ENCODE measurements at regions not wholly inside any gene's neighbourhood (a gene's known extent, or its start where the extent isn't known, plus 50 kb on each side); places are given as distances from the start of the nearest gene placed in this dataset.
A peak's percentile ranks its signal among the peaks of the same experiment; 100 is the strongest.

- TF ChIP-seq GLIS3 (CRISPR knock-in tag; IDR thresholded peaks at IDR 0.05), result no peak
- TF ChIP-seq CSRNP3 (CRISPR knock-in tag; IDR thresholded peaks at IDR 0.05), result no peak
- no peak for TF ChIP-seq CSDC2 (CRISPR knock-in tag; IDR thresholded peaks at IDR 0.05)
- TF ChIP-seq TCF4 (CRISPR knock-in tag; IDR thresholded peaks at IDR 0.05; ENCODE audit: borderline replicate concordance), result no peak
- TF ChIP-seq TOX (CRISPR knock-in tag; IDR thresholded peaks at IDR 0.05; ENCODE audit: borderline replicate concordance), result no peak
- no peak for TF ChIP-seq ARNTL (CRISPR knock-in tag; IDR thresholded peaks at IDR 0.05; ENCODE audit: borderline replicate concordance, low read depth)
- TF ChIP-seq RARB (CRISPR knock-in tag; IDR thresholded peaks at IDR 0.05), result no peak
Observed at GRCh38 chr2:151177756-151178155, 83.9 kb downstream of the RBM43 start (continued).

GRCh38 chr2:151176661-151177060 is 85.0 kb downstream of the RBM43 start:
- no peak for TF ChIP-seq BACH2 (CRISPR knock-in tag; IDR thresholded peaks at IDR 0.05; ENCODE audit: borderline replicate concordance)
- TF ChIP-seq GLIS3 (CRISPR knock-in tag; IDR thresholded peaks at IDR 0.05), result no peak
- no peak for TF ChIP-seq POU6F1 (CRISPR knock-in tag; IDR thresholded peaks at IDR 0.05; ENCODE audit: borderline replicate concordance, low read depth)
- no peak for TF ChIP-seq ESRRG (CRISPR knock-in tag; IDR thresholded peaks at IDR 0.05)
- no peak for TF ChIP-seq TOX (CRISPR knock-in tag; IDR thresholded peaks at IDR 0.05; ENCODE audit: borderline replicate concordance)
- no peak for TF ChIP-seq ZNF70 (CRISPR knock-in tag; IDR thresholded peaks at IDR 0.05)
- no peak for TF ChIP-seq OSR1 (CRISPR knock-in tag; IDR thresholded peaks at IDR 0.05)
- TF ChIP-seq ARNTL (CRISPR knock-in tag; IDR thresholded peaks at IDR 0.05; ENCODE audit: borderline replicate concordance, low read depth), result no peak
- no peak for TF ChIP-seq CSRNP3 (CRISPR knock-in tag; IDR thresholded peaks at IDR 0.05)
- no peak for TF ChIP-seq CSDC2 (CRISPR knock-in tag; IDR thresholded peaks at IDR 0.05)
- no peak for TF ChIP-seq TCF4 (CRISPR knock-in tag; IDR thresholded peaks at IDR 0.05; ENCODE audit: borderline replicate concordance)
- no peak for TF ChIP-seq ZC3H10 (CRISPR knock-in tag; IDR thresholded peaks at IDR 0.05)
- TF ChIP-seq ZFP30 (CRISPR knock-in tag; IDR thresholded peaks at IDR 0.05), result no peak
- no peak for ATAC-seq

GRCh38 chr2:151175864-151176263 is 85.8 kb downstream of the RBM43 start:
- ATAC-seq, result no peak
- TF ChIP-seq ZNF70 (CRISPR knock-in tag; IDR thresholded peaks at IDR 0.05) (no peak), PPARA (CRISPR knock-in tag; IDR thresholded peaks at IDR 0.05; ENCODE audit: borderline replicate concordance) (no peak), ISL1 (CRISPR knock-in tag; IDR thresholded peaks at IDR 0.05) (no peak), CSDC2 (CRISPR knock-in tag; IDR thresholded peaks at IDR 0.05) (no peak), OSR1 (CRISPR knock-in tag; IDR thresholded peaks at IDR 0.05) (no peak)

- TF ChIP-seq CSRNP3 (CRISPR knock-in tag; IDR thresholded peaks at IDR 0.05) (no peak), ZNF70 (CRISPR knock-in tag; IDR thresholded peaks at IDR 0.05) (no peak), OSR1 (CRISPR knock-in tag; IDR thresholded peaks at IDR 0.05) (no peak), CSDC2 (CRISPR knock-in tag; IDR thresholded peaks at IDR 0.05) (no peak)
- ATAC-seq, result no peak
Observed at GRCh38 chr2:151174127-151174526, 87.5 kb downstream of the RBM43 start.

- no peak; the same call in 1 of the 3 replicates for ATAC-seq
- TF ChIP-seq TCF4 (CRISPR knock-in tag; IDR thresholded peaks at IDR 0.05; ENCODE audit: borderline replicate concordance) (peak; percentile 67; the same call in 1 of the 2 replicates), ZFP30 (CRISPR knock-in tag; IDR thresholded peaks at IDR 0.05) (no peak)
Observed at GRCh38 chr2:151171186-151171585, 90.5 kb downstream of the RBM43 start.

GRCh38 chr2:151166410-151166809 is 95.3 kb downstream of the RBM43 start:
- TF ChIP-seq OSR1 (CRISPR knock-in tag; IDR thresholded peaks at IDR 0.05) (no peak), CREB5 (CRISPR knock-in tag; IDR thresholded peaks at IDR 0.05; ENCODE audit: low read depth) (no peak), CSDC2 (CRISPR knock-in tag; IDR thresholded peaks at IDR 0.05) (no peak), BACH2 (CRISPR knock-in tag; IDR thresholded peaks at IDR 0.05; ENCODE audit: borderline replicate concordance) (no peak), TSHZ2 (CRISPR knock-in tag; IDR thresholded peaks at IDR 0.05) (no peak), ESRRG (CRISPR knock-in tag; IDR thresholded peaks at IDR 0.05) (no peak), ZNF8 (CRISPR knock-in tag; IDR thresholded peaks at IDR 0.05) (no peak), GLIS3 (CRISPR knock-in tag; IDR thresholded peaks at IDR 0.05) (no peak), ISL1 (CRISPR knock-in tag; IDR thresholded peaks at IDR 0.05) (no peak)
- no peak for ATAC-seq
